ENCODE measurements at regions not wholly inside any gene's neighbourhood (a gene's known extent, or its start where the extent isn't known, plus 50 kb on each side); places are given as distances from the start of the nearest gene placed in this dataset.

DNA sequence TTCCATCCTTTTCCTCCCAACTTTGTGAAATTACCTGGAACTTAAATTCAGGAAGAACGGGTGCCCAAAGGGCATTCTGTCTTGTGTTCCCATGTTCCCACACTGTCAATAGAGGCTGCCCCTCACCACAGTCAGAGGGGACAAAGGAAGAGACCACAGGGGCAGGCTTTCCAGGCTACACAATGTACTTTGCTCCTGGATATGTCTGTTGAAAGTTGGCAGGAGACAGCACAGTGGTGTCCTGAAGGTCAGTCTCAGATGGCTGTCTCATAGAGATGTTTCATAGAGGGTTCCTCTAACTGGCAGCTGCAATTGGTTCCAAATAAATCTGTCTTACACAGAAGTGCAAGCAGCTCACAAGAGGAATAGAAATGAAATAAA is 107.8 kb upstream of the TGFBR2 start:
- no peak for TF ChIP-seq CTCF (IDR thresholded peaks at IDR 0.05)
- TF ChIP-seq TCF7L2 (IDR thresholded peaks at IDR 0.05; ENCODE audit: low read depth, low read length): no peak

Measured in Panc1 (cell line).